ENCODE measurements at regions not wholly inside any gene's neighbourhood (a gene's known extent, or its start where the extent isn't known, plus 50 kb on each side); places are given as distances from the start of the nearest gene placed in this dataset.
A peak's percentile ranks its signal among the peaks of the same experiment; 100 is the strongest.

- no peak for DNase-seq
These were observed 159.9 kb upstream of the SLC25A13 start for GRCh38 chr7:96481796-96482195.

- DNase-seq = no peak
These were observed 157.2 kb upstream of the SLC25A13 start for GRCh38 chr7:96479015-96479645.

- no peak for DNase-seq
These were observed 149.7 kb upstream of the SLC25A13 start for GRCh38 chr7:96471606-96472005.

GRCh38 chr7:96452146-96452545 is 130.2 kb upstream of the SLC25A13 start:
- no peak for DNase-seq

DNA sequence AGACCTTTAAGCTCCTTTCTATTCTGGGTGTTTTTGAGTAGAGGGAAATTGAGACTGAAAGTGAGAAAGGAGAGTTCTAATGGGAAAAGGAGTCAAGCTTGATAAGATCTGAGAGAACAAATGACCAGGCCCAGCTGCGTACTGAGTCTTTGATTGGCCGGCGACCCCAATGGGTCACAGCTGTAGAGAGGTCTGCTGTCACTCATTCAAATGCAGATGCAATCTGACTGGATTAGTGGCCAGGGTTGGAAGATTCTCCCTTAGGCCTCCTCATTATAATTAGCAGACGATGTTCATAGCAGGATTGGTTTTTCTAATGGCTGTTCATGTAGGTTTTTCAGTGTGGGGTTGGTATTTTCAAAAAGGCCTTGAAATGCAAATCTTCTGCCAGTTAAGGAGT is 127.2 kb upstream of the SLC25A13 start:
- no peak for DNase-seq

- DNase-seq = no peak
These were observed 125.3 kb upstream of the SLC25A13 start for GRCh38 chr7:96447109-96447645.

DNA sequence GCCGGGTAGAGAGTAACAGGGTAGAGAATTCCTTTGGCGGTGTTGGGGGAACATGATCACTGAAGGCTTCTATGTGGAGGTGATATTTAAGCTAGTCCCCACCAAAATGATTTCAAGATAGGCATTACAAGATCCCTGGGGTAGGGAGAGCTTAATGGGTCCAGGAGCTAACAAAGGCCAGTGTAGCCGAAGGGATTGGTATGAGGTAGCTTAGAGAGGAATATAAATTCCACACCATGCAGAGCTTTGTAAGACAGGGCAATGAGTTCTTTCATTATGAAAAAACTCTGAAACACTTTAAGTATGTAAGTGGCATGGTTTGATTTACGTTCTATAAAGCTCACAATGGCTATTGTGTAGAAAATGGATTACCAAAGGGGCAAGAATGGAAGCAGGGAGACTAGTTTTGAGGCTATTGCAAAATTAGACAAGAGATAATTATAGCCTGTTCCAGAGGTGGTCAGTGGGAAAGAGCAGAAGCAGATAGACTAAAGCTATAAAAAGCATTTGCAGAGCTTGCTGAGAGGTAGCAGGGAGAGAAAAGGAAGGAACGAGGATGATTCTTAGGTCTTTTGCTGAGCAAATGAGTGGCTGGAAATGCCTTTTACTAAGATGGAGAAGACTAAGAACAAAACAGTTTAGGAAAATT is 119.7 kb upstream of the SLC25A13 start:
- no peak for DNase-seq

DNA sequence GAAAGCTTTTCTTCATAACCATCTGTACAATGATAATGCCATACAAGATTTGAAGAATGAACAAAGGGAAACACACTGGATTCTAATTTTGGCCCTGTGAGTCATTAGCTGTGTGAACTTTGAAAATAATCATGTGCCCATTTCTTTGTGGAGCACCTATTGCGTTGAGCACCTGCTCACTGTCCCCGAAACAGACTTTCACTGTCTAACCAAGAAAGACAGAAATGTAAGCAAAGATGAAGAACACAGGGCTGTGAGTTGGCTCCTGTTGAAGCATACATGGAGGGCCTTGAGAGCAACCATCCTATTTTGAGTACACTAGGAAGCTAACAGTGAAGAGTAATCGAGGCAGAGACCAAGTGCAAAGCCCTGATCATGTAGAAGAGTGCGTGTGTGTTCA is 118.4 kb upstream of the SLC25A13 start:
- DNase-seq = no peak

- no peak for DNase-seq
These were observed 115.0 kb upstream of the SLC25A13 start for GRCh38 chr7:96436880-96437279.

DNA sequence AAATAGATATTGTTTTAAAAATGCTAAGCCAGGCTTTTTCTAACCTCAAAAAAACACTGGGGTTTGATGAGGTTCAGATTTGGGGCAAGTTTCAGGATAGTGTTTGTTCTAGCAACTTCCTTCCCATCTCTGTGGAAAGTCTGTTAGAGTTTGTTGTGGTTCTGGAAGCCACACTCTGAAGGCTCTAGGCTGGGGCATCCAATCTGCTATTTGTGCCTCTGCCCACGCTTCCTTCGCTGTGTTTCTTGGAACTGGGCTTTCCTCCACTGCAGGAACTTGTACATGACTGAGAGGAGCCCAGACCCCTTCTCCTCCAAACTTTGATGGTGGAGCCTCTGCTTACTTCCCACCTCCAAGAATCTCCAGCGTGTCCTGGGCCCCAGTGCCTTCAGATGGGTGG is 108.5 kb upstream of the SLC25A13 start:
- DNase-seq = no peak

- DNase-seq = no peak
These were observed 105.2 kb upstream of the SLC25A13 start for GRCh38 chr7:96427143-96427542.

GRCh38 chr7:96426685-96427084 is 104.8 kb upstream of the SLC25A13 start:
- no peak for DNase-seq

- no peak for DNase-seq
These were observed 104.1 kb upstream of the SLC25A13 start for GRCh38 chr7:96426027-96426426.

DNA sequence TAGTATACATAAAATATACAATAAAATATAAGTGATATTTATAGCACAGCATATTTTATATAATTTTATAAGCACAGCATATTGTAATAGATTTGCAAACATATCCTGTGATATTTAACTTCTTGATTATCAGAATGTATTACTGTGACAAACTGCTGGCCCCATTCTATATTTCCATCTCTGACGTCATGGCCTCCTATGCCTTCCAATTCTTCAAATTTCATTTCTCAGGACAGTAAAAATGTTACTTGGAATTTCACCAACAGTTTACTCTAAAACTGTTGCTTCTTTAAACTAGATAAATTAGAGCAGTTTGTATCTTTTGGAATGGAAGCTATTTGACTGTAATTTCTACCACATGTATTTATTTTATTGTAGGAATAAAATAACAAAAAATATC is 102.5 kb upstream of the SLC25A13 start:
- no peak for DNase-seq

- DNase-seq = no peak
These were observed 100.5 kb upstream of the SLC25A13 start for GRCh38 chr7:96422388-96422787.

GRCh38 chr7:96418581-96418980 is 96.7 kb upstream of the SLC25A13 start:
- no peak for DNase-seq

DNA sequence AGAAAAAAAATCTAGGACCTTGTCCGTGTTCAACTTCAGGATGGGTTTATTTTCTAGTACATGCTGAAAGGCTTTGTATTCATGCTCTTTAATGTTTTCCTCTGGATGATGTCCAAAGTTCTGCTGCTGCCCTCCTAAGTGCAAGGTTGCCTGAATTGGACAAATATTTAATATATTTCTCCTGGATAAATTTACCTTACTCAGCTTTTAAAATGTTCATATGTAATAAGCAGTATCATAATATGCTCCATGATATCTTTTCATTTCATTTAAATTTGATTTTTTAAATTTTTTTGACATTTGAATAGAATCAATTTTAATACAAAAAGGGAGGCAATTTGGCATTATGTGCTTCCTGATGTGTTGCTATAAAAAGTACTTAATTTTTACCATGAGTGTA is 95.9 kb upstream of the SLC25A13 start:
- no peak for DNase-seq

GRCh38 chr7:96416599-96416998 is 94.7 kb upstream of the SLC25A13 start:
- no peak for DNase-seq

DNA sequence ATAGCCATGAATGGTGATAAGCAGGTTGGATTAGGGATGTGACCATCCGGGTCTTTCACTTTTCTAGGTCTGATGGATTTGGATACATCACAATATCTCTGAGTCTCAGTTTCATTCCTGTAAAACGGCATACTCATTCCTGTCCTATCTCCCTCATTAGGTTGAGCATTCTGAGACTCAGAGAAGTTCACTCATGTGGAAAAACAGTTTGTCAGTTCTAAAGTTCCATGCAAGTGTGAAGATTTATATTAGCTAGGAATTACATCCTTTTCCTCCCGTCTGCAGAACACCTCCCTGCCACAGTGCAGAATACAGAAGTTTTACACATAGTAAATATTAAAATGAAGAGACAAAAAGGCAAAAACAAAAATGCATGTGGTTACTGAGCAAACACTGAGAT is 94.2 kb upstream of the SLC25A13 start:
- DNase-seq = no peak

GRCh38 chr7:96415293-96415940 is 93.5 kb upstream of the SLC25A13 start:
- DNase-seq = no peak

- peak; percentile 54 for DNase-seq
These were observed 93.0 kb upstream of the SLC25A13 start for GRCh38 chr7:96414931-96415292.

DNA sequence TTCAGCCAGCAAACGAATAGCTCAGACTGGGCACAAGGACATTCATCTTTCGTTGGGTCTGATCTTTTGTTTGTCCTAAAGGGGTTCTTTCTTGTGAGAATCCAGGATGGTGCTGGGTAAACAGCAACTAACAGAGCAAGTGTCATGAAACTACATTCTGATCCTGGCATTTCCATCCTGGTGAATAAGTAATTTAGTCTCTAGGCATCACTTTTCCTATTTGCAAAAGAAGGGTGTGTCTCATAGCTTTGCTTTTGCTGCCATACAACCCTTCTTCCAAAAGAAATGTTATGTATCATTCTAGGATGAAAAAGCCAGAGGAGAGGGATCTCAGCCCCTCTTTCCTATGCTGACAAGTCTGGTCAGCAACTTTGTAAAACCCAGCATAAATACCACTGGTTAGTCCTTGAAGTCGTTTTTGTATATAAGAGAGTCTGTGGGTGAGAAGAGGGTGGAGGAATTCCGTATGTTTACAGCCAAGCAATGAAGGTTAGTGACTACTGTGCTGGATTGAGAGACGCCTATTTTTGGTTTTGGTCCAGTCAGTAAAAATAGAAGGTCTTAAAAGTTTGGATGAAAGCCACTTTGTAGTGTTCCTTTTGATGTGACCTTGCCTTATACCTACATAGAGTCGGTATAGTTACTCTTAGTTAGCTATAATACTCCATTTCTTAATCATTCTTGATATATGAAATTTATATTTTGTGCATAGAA is 88.4 kb upstream of the SLC25A13 start:
- DNase-seq = no peak

DNA sequence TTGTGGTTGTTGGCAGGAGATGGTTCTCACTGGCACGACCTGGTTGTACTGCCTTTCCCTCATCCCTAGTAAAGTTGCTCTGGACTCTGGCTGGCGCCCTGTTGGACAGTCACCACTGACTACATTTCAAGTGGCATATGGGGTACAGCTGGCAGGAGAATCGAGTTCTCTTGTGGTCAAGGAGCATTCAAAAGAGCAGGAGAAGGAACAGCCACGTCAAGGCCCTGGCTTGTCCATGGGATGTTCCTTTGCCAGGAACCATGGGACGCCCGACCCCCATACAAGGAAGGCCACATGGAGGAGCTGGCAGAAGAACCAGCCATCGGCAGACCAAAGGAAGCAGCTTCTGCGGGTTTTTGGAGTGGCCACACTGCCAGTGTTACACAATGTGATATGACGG is 87.0 kb upstream of the SLC25A13 start:
- DNase-seq = peak; percentile 6

DNA sequence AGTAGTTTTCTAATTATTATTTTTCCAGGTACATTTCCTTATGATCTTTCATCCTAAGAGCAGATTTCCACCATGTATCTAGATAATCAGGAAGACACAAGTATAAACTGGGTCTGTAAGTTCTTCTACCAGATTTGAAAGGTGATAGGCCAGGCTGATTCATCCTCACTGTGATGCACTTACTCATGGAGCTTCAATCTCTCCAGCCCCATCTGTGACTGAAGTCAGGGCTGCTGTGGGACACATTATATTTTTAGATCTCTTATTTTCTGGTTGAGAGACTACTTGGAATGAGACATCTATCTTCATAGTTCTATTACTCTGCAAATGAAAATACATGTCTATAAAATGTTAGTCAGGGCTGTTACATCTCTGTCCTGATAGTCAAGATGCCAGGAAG is 85.5 kb upstream of the SLC25A13 start:
- DNase-seq = no peak
